ENCODE measurements at regions not wholly inside any gene's neighbourhood (a gene's known extent, or its start where the extent isn't known, plus 50 kb on each side); places are given as distances from the start of the nearest gene placed in this dataset.

GRCh38 chr1:193699261-193699660, 512.8 kb upstream of the B3GALT2 start:
- intact Hi-C loops (cut with micrococcal nuclease) = no loop called here
- TF ChIP-seq SMC3 (conservative IDR thresholded peaks at IDR 0.05; ENCODE audit: insufficient read depth, low read depth, low read length) (no peak), FOS (IDR thresholded peaks at IDR 0.05; ENCODE audit: extremely low read depth, insufficient read length) (no peak), FOXP4 (CRISPR knock-in tag; IDR thresholded peaks at IDR 0.05; ENCODE audit: borderline replicate concordance) (no peak), NFXL1 (CRISPR knock-in tag; IDR thresholded peaks at IDR 0.05) (no peak), ZNF133 (CRISPR knock-in tag; IDR thresholded peaks at IDR 0.05) (no peak), CBFB (CRISPR knock-in tag; IDR thresholded peaks at IDR 0.05) (no peak), FOXM1 (IDR thresholded peaks at IDR 0.05; ENCODE audit: low read depth) (no peak), FOXM1 (CRISPR knock-in tag; IDR thresholded peaks at IDR 0.05; ENCODE audit: low read depth) (no peak), MAFG (tag; conservative IDR thresholded peaks at IDR 0.05) (no peak), NKRF (IDR thresholded peaks at IDR 0.05; ENCODE audit: borderline replicate concordance) (no peak), KLF16 (IDR thresholded peaks at IDR 0.05) (no peak), MTA3 (IDR thresholded peaks at IDR 0.05; ENCODE audit: borderline replicate concordance) (no peak)
- Histone ChIP-seq H2AFZ (ENCODE audit: low read depth, low read length) (no peak overlapping the region), H3K27ac (ENCODE audit: extremely low read depth, low read depth, low read length) (no peak overlapping the region), H3K4me1 (replicated peaks in 1 of 2; ENCODE audit: control insufficient read depth in 2 of 2, insufficient read depth in 2 of 2, low read length in 2 of 2) (no peaks in the 10 kb centered on the region), H3K9me3 (replicated peaks; ENCODE audit: control insufficient read depth, insufficient read depth, low read depth, low read length) (no peaks in the 10 kb centered on the region), H3K9me1 (ENCODE audit: control insufficient read depth, insufficient read depth, low read length) (no peaks in the 10 kb centered on the region), H3K79me2 (ENCODE audit: control insufficient read depth, insufficient read depth, low read length) (no peaks in the 10 kb centered on the region), H3K36me3 (ENCODE audit: control insufficient read depth, insufficient read depth, low read length) (no peaks in the 10 kb centered on the region), H3K27me3 (ENCODE audit: control insufficient read depth in 2 of 2, insufficient read depth in 2 of 2, low read length in 2 of 2) (no peaks in the 10 kb centered on the region), H4K20me1 (replicated peaks; ENCODE audit: control insufficient read depth, insufficient read depth, low read length) (no peaks in the 10 kb centered on the region), H3K9ac (ENCODE audit: insufficient read depth in 1 of 2, low read depth in 2 of 2, low read length in 2 of 2) (no peak overlapping the region), H3K4me2 (ENCODE audit: insufficient read depth, low read length) (no peak overlapping the region), H3K4me3 (no peak overlapping the region)
- in situ Hi-C loops (cut with MboI) = no loop called here
- 2% methylated on average over 4 of the region's 4 CpGs for whole genome bisulfite sequencing (ENCODE audit: insufficient coverage, low coverage, missing lambda C conversion rate)
- FAIRE-seq = no peak
- no peak for ATAC-seq
- POLR2A ChIA-PET = no interaction called here
- CTCF ChIA-PET (ENCODE audit: low intra/inter-chr PET ratio) = no interaction called here
- DNase-seq (ENCODE audit: extremely low read depth in 1 of 4, low spot score in 3 of 4) = no peak
- no TSS peak for BruUV-seq (replicated peaks)

Data from K562 (cell line).